Body of pancreas (tissue), 4 donors: ENCODE measurements at regions not wholly inside any gene's neighbourhood (a gene's known extent, or its start where the extent isn't known, plus 50 kb on each side); places are given as distances from the start of the nearest gene placed in this dataset.
"Not testable (repeated sequence)": the region's sequence is repeated elsewhere in the genome, so short reads cannot be mapped to it uniquely, and the experiment has no call there.

Source experiments
- CTCF ChIP-seq, 7 experiments: fragments of 450-650 bp in 4 of 7; fragments of 200-600 bp in 3 of 7; sonication (generic) in 3 of 7; IDR thresholded peaks; one replicate each; pipeline ENCODE4 v1.5.1; 2016 to 2019; ENCODE audit warnings: antibody characterized with exemption in 7 of 7
- POLR2A ChIP-seq, 3 donors: fragments of 450-650 bp; IDR thresholded peaks; one replicate each; pipeline ENCODE4 v1.6.1; 2016; ENCODE audit warnings: antibody characterized with exemption in 3 of 3, mild to moderate bottlenecking in 2 of 3

- TF ChIP-seq CTCF, POLR2A (IDR thresholded peaks at IDR 0.05): not testable (repeated sequence)
Measured at GRCh38 chr2:142811644-142812043, 65.8 kb upstream of the KYNU start.
